ENCODE measurements at regions not wholly inside any gene's neighbourhood (a gene's known extent, or its start where the extent isn't known, plus 50 kb on each side); places are given as distances from the start of the nearest gene placed in this dataset.

- no peak for DNase-seq (ENCODE audit: low read depth, low spot score)
- H3K4me3 ChIP-seq (ENCODE audit: low read depth, low read length) = no peak overlapping the region
- TF ChIP-seq CTCF (IDR thresholded peaks at IDR 0.05; ENCODE audit: low read depth, low read length) = no peak
- in situ Hi-C loops (cut with HindIII; ENCODE audit: low sequenced_read_pairs) = no loop called here
Measured at GRCh38 chr2:116142644-116143227, 1671.8 kb upstream of the DDX18 start.

DNA sequence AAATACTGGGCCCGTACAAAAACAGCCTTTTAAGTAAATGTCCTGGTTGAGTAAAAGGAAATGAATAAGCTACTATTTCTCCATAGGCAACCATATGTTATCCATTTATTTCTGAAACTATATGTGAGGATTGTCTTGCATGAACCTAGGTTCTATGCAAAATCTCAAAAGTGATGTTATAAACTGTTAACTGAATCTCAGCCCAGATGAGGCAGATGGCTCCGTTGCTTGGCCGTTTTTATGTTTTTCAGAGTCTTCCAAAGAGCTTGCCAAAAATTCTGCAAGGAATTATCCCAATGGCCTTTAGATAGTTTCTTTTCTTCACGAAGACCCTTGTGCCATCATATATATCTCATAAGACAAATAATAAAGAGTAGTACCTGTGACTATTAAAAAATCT lies 1669.5 kb upstream of the DDX18 start:
- no peak for DNase-seq (ENCODE audit: low read depth, low spot score)
- H3K4me3 ChIP-seq (ENCODE audit: low read depth, low read length) = no peak overlapping the region
- no peak for TF ChIP-seq CTCF (IDR thresholded peaks at IDR 0.05; ENCODE audit: low read depth, low read length)
- in situ Hi-C loops (cut with HindIII; ENCODE audit: low sequenced_read_pairs) = no loop called here

GRCh38 chr2:116148361-116148760 lies 1666.1 kb upstream of the DDX18 start:
- in situ Hi-C loops (cut with HindIII; ENCODE audit: low sequenced_read_pairs) = no loop called here

GRCh38 chr2:116153729-116154128 lies 1660.8 kb upstream of the DDX18 start:
- TF ChIP-seq CTCF (IDR thresholded peaks at IDR 0.05; ENCODE audit: low read depth, low read length) = no peak
- in situ Hi-C loops (cut with HindIII; ENCODE audit: low sequenced_read_pairs) = no loop called here
- DNase-seq (ENCODE audit: low read depth, low spot score) = no peak
- no peak overlapping the region for H3K4me3 ChIP-seq (ENCODE audit: low read depth, low read length)

More at GRCh38 chr2:116148361-116148760, 1666.1 kb upstream of the DDX18 start:
- no peak overlapping the region for H3K4me3 ChIP-seq (ENCODE audit: low read depth, low read length)
- TF ChIP-seq CTCF (IDR thresholded peaks at IDR 0.05; ENCODE audit: low read depth, low read length) = no peak
- no peak for DNase-seq (ENCODE audit: low read depth, low spot score)

DNA sequence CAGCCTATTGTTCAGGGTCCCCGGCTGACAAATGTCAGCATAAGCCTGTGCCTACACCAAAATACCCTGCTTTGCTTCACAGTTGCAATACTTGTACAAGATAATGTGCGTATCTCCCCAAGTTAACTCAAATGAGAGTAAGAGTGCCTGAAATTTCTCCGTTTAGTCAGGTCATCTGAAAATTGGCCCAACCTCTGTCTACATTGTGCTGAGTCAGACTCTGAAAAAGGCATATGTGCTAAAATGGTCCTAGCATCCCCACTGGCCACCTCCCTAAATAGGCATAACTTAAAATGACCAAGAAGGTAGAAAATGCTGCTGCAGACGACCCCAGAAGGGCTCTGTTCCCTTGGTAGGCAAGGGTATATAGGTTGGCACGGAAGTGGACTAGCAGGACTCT lies 1653.8 kb upstream of the DDX18 start:
- H3K4me3 ChIP-seq (ENCODE audit: low read depth, low read length) = no peak overlapping the region
- no peak for DNase-seq (ENCODE audit: low read depth, low spot score)
- in situ Hi-C loops (cut with HindIII; ENCODE audit: low sequenced_read_pairs) = no loop called here
- TF ChIP-seq CTCF (IDR thresholded peaks at IDR 0.05; ENCODE audit: low read depth, low read length) = no peak

- H3K4me3 ChIP-seq (ENCODE audit: low read depth, low read length) = no peak overlapping the region
- in situ Hi-C loops (cut with HindIII; ENCODE audit: low sequenced_read_pairs) = no loop called here
- TF ChIP-seq CTCF (IDR thresholded peaks at IDR 0.05; ENCODE audit: low read depth, low read length) = no peak
- no peak for DNase-seq (ENCODE audit: low read depth, low spot score)
Measured at GRCh38 chr2:116162395-116162794, 1652.1 kb upstream of the DDX18 start.

DNA sequence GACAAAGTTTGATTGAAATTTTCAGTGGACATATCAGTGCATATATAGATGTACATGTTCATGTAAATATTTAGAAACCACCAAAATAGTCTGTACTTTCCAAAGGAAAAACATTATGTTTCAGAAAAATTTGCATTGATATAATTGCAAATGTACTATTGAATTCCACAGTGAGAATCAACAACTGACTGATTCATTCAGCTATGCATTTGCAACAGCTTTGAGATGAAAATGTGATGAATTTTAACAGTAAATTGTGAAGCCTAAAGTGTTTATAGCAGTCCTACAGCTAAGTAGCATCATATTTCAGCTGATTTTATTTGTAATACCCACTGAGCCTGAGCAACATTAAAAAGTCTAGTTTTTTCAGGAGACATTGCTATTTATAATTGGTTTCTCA lies 1647.4 kb upstream of the DDX18 start:
- no peak overlapping the region for H3K4me3 ChIP-seq (ENCODE audit: low read depth, low read length)
- TF ChIP-seq CTCF (IDR thresholded peaks at IDR 0.05; ENCODE audit: low read depth, low read length) = no peak
- DNase-seq (ENCODE audit: low read depth, low spot score) = no peak
- in situ Hi-C loops (cut with HindIII; ENCODE audit: low sequenced_read_pairs) = no loop called here
